Activated CD8-positive, alpha-beta memory T cell treated with anti-CD3 and anti-CD28 coated beads for 24 hours (primary cell): ENCODE measurements at regions not wholly inside any gene's neighbourhood (a gene's known extent, or its start where the extent isn't known, plus 50 kb on each side); places are given as distances from the start of the nearest gene placed in this dataset.
"Not testable (repeated sequence)": the region's sequence is repeated elsewhere in the genome, so short reads cannot be mapped to it uniquely, and the experiment has no call there.

ENCODE experiments used
- DNase-seq: peaks from one replicate; pipeline ENCODE4 v3.0.0-alpha.2; 2020

DNA sequence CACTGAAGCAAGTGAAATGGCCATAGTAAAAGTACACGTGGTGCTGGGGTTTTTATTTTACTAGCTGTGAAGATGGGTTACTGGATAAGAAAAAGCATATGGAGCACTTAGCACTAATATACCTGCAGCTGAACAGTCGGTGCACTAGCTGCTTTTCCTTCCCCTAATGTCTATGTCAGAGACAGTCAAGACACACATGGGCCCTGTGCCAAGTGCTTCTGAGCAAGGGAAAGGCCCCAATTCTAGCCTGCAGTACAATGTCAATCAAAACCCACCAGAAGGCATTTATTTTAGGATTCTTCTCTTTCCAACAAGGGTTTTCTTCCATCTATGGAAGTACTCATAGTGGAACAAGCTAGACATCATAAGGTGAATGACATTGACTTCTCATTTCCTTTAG is 716.7 kb downstream of the CCSER2 start:
- DNase-seq: no peak

DNA sequence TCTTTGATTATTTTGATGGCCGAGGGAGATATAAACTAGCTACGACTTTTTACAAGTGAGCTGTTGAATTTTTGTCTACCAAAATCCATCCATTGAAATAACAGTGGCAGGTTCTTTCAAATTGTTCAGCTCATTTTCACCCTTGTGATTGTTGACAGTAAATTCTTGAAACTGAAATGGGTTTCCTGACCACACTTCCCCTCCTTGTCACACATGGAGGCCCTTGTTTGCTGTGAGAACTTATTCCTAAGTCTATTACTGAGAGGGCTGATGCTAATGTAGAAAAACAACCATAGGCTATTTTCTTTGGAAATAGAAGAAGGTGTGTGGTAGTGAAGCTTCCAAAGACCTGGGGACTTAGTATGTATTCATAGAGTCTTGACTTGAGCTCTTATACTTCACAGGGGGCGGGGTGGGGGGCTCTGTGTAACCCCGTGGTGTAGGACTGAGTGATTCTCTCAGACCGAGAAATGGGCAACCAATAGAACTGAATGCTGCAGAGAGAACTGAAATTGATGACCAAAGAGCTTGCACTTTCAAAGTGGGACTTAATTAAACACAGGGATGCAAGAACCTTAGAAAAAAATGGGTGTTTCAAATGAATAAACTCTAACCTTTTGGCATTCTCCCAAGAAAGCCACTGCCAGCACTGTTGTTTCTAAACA is 718.9 kb downstream of the CCSER2 start:
- no peak for DNase-seq

DNA sequence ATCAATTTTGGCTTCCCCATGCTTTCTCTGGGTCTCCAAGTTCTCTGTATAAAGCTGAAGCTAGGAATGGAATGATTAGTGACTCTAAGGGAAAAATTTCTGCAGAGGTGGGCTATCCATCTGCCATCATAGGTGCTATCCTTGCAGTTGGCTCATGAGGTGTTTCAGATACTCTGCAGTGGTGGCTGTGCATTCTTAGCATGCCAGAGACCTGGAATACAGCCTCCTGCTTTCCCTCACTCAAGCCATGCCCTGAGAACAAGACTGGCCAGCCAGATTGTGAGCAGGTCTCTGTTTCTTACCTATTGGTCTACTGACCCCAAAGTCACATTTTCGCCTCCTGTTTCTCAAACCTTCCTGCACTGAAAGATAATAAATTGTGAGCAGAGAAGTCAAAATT is 719.6 kb downstream of the CCSER2 start:
- DNase-seq: no peak

DNA sequence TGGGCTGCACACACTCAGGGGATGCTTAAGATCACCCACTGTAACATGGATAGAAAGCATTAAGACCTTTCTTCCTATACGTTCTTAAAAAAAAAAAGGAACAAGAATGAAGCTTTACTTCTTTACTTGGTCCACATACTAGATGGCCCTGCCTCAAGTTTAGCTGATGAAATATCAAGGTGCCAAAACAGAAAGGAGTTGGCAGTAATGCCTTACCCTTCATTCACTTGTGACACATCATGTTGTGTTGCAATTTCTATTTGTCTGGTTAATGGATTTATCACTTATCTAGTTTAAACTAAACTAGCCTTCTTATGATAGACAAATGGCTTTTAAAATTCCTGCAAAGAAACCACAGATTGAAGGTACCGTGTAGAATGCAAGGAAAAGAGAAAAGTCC is 720.3 kb downstream of the CCSER2 start:
- DNase-seq: no peak

DNA sequence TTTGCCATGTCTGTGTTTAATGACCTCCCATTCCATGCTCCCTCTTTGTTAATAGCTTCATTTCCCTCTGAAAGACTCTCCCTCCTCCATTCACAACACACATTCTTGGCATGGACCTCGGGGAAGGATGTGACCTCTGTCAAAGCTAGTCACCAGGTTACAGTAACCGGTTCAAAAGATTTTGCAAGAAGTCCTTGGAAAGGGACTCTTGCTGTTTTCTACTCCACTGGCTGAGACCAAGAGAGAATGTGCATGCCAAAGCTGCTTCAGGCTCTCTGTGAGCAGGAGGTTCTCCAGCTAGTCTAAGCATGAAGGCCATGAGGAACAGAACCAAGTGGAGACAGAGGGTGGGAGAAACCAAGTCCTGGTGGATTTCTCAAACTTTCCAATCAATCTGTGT is 732.6 kb downstream of the CCSER2 start:
- no peak for DNase-seq

DNA sequence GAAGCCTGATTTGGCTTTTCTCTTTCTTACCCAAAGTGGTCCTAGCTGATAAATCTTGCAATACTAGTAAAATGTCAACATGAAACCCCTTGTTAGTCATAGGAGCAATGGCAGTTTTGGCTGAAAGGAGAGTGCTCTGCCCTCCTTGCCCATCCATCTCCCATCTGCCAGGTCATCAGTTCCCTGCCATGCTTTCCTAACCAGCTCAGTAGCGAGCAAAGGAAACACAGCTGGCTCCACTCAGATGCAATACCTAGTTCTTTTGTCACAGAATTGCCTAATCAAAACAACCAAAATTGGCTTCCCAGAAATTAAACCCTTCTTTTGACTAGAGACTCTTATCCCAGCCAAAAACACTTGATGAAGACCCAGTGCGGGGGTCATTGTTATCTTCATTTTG is 733.0 kb downstream of the CCSER2 start:
- no peak for DNase-seq

DNA sequence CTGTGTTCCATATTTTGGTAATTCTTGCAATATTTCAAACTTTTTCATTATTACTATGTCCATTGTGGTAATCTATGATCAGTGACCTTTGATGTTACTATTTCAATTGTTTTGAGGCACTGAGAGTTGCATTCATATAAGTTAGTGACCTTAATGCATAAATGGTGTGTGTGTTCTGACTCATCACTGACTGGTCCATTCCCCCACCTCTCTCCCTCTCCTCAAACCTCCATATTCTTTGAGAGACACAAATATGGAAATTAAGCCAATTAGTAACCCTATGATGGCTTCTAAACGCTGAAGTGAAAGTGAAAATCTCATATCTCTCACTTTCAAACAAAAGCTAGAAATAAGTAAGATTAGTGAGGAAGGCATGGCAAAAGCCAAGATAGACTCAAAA is 739.6 kb downstream of the CCSER2 start:
- DNase-seq: no peak

DNA sequence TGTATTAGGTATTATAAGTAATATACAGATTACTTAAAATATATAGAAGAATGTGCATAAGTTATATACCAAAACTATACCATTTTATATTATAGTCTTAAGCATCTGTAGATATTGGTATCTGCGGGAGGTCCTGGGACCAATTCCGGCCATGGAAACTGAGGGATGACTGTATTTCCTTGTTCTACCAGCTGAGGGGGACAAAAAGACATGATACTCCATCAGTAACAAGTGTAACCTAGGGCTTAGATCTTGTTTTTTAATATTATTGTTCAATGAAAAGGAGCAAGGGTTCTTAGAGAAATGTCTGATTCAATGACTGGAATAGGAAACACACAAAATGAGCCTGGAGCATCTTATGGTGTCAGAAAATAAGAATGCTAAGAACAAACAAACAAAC is 752.5 kb downstream of the CCSER2 start:
- DNase-seq: no peak

DNA sequence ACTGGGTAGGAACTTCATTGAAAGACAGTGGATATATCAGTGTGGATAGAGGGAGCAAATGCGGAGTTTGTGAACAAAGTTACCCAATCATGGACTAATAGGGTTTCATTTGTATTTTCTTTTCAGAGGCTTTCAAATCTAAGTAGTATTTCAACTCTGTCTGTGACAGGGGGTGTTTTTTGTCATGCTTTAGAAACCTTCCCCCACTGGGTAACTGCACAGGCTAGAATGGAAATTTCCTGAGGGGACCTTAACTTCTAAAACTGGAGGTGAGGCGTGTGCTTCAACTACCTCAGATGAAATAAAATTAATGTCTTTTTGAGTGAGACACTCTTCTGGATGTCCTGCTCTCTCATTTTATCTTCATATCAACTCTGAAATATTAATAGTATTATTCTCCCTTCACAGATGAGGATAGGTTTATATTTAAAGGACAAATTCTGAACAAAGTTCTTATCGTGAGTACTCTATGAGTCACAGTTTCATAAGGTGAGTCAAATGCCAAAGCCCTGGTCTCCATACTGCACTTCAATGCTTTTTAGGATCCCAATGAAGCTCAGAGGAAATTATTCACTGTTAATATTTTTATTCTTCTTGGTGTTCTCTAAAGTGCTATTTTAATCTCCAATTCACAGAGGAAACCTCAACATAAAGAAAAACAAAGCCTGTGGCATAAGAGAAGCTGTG is 770.6 kb downstream of the CCSER2 start:
- no peak for DNase-seq

DNA sequence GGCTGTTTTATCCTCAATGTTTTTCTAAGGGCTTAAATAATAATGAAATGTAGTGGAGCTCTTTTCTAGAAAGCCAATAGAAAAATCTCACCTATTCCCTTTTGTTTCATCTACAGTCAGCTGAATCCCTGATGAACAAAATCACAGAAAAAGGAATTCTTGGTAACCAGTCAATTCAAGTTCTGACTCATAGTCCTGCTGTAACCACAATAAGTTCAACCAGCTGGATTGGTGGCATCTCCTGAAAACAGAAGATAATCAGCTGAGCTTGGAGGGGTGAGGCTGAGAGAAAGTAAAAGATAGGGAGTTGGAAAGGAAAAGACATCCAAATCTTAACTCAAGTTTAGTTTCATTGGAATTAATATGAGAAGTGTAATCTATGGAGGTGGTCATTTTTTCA is 772.1 kb downstream of the CCSER2 start:
- DNase-seq: no peak

DNA sequence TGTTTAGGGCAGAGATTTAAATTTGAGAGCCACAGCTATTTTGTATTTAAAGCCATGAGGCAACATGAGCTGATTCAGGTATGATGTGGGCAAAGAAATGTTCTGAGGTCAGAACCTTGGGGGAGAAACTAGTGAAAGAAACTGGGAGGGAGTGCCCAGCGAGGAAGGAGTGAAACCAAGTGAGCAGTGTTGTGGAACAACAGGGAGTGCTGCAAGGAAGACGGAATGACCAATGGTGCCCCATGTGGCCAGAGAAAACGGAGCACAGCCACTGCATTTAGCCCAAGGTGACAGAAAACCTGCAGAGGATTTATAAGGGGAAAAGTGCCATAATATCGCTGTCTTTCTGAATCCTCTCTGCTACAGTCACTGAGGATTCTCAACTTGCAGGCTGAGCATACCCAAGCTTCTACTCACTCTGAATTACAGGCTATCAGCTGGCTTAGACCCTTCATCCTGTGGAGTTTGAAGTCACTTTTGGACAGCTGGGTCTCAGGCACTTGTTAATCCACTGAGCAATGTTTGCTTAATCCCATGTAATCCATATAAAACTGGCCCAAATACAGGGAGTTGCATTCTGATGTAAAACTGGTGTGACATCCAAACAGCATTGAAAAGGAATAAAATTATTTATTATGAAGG is 777.3 kb downstream of the CCSER2 start:
- DNase-seq: no peak

DNA sequence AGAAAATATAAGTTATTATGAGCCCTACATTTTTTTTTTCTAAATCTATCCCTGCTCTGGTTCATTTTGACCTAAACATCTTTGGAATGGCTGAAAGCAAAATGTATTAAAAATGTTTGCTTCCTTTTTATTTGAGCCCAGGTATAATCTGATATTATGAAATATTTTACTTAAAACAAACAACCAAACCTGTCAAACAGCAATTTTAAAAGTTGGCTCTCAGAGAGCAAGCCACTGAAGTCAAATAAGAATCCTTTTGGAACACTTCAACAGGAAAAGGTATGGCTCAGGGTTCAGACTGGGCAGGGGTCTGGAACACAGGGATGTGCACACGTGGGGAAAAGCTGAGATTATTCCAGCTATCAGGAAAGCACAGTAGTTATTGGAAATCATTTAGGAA is 782.9 kb downstream of the CCSER2 start:
- no peak for DNase-seq

DNA sequence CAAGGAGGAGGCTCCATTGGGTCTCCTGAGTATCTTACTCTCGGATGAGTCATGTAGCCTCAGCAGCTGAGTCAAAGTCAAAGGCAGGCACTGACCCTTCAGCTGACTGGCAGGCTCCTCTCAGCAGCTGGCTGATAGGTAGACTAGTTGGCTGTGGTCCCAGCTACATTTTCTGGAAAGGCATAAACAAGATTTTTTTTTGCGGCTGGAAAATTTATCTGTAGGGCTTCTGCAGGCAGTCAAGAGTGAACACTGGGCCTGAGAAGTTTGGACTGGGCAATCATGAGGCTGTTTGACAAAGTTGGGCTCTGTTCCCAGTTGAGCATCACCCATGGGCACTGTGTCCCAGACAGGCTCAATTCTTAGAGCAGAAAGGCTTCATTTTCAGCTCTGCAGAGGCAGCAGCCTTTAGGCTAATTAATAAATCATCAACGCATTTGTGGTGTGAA is 796.2 kb downstream of the CCSER2 start:
- no peak for DNase-seq

DNA sequence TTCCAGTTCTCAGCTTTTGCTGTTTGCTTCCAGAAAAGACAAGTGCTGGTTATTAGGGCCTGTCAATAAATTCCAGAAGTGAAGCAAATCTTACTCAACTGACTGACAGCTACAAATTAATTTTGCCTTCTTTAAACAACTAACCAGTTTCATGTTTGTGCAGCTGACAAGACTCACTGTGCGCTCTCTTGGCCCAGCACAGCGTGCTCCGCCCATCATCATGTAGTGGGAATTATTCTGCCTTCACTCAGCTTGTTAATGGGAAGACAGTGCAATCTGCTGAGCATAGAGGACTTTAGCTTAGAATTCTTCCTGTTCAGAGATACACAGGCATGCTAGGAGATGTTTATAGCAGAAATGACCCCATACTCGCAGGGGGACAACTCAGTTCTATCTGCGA is 808.9 kb downstream of the CCSER2 start:
- DNase-seq: no peak

DNA sequence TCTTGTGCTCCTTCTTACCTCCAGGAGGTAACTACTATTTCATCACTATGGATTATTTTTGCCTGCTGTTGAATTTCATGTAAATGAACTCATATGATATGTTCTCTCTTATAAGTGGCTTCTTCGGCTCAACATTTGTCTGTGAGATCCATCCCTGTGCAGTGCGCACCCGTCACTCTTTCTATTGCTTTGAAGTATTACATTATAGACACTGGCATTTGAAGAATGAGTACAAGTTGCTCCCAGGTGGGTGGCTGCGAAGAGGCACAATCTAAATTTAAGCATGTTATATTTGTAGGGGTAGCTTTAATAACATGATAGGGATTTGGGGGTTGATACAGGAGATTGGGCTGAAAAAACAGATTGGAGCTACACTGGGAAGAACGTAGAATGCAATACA is 809.7 kb downstream of the CCSER2 start:
- no peak for DNase-seq

DNA sequence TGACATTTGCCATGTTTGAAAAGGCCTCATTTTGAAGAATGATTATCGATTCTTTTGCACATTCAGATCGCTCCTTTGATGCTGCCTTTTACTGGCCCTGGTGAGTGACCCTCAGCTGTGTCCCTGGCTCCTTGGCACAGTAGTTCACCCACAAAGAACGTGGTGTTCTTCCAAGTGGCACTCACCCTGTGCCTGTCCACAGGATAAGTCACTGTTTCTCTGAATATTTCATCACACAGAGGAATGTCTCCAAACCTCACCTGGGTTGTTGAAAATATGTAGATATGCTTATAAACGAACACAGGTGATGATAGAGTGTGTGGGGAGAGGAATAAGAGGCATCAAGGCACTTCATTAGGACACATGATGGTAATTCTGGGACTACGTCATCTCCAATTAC is 810.7 kb downstream of the CCSER2 start:
- no peak for DNase-seq

DNA sequence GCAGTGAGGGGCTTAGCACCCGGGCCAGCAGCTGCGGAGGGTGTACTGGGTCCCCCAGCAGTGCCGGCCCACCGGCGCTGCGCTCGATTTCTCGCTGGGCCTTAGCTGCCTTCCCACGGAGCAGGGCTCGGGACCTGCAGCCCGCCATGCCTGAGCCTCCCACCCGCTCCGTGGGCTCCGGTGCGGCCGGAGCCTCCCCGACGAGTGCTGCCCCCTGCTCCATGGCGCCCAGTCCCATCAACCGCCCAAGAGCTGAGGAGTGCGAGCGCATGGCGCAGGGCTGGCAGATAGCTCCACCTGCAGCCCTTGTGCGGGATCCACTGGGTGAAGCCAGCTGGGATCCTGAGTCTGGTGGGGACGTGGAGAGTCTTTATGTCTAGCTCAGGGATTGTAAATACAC is 813.1 kb downstream of the CCSER2 start:
- DNase-seq: not testable (repeated sequence)

DNA sequence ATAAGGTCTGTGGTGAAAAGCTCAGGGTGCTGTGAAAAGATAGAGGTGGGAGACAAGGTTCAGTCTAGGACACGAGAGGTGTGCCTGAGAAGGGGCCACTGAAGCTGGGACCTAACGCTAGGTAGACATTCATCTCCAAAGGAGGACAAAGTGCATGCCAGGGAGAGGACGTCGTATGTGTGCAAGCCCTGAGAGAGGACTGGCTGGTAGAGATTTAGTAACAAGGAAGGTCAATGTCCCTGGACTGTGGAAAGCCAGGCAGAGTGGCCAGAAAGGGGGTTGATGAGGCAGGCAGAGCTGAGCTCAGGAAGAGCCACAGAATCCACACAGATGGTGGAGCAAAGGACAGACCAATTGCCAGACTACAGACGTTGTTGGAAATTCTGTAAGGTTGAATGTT is 817.6 kb downstream of the CCSER2 start:
- DNase-seq: no peak

DNA sequence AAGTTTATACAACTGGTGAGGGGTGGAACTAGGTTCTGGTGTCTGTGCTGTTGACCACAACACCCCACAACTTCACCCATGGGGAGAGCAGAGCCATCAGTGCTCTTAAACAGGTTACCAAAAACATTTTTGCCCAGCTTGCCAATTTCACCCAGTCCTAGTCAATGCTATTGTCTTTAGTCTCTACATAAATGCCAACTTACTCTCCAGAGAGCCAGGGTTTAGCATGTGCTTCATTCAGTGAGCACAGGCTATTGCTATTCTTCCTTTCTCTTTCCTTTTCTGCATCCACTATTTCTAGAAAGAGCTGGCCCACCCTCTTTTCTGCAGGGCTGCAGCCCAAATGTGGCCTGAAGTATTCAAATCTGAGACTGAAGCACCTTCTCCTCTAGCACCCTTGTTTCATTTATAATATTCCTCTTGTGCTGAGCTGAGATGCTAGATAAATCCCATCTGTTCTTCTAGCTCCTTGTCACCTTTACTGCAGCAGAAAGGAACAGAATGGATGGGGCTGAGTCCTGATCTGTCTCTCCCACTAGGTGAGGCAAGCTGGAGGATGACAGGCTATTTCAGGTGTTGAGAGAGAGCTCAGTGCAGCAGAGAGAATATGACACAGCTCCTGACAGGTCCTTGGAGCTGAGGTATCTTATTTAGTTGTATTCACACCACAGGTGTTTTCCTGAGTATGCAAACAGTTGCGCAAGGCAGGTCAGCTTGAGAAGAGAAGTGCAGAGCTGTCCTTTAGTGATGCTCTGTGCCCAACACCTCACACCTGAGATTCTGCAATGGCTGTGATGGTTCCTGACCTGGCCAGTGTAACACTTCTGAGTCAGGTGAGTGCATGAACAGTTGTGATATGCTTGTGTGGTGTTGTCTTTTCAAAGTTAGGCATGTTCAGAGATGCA is 819.2 kb downstream of the CCSER2 start:
- DNase-seq: no peak

DNA sequence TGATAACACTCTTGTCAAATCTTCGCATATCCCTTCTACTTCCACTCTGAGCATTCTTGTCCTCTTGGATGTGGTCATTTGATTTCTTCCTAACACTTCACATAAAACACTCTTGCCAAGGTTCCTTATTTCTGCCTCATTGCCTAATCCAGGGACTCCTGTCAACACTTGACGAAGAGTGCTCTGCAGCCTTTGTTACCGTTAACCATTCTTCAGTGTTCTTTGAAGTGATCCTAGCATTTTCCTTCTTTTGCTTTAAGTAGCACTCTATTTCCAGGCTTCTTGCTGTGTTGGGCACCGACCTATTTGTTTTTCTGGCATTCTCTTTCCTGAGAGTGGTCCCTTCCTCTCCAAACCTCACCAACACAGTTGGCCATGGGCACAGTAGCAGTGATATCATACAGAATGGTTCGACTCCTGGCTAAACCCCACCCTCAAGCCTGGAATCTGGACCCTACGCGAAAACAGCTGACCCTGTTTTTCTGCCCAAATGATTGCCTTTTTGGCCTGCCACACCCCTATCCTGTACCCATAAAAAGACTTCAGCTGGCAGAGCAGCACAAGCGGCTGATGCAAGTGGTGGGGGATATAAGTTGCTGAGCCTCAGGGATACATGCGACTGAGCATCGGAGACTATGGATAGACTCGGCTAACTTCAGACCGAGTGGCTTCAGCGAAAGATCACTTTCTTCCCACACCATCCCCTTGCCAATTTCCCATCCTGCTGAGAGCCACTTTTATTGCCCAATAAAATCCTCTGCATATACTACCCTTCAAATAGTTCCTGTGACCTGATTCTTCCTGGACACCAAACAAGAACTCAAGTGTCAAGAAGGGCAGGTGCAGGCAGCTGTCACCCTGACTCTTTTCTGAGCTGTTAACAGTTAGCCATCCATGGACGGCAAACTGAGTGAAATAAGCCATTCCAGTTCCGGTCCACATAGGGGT is 820.6 kb downstream of the CCSER2 start:
- DNase-seq: no peak

DNA sequence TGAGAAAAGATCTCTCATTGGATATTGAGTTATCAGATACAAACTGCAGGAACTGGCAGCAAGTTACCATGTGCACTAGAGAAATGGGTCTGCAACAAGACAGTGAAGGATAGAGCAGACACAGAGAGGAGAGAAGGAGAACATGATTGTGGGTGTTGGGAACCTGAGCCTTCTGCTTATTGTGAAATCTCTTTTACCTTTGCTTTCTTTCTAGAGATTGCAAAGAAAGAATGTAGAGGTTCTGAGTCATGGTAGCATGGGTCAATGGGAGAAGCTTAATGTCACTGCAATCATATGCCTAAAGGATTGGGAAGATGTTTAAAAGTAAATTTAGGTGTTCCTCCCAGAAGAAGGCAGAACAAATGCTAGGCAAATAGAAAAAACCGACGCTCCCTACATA is 821.4 kb downstream of the CCSER2 start:
- DNase-seq: no peak

DNA sequence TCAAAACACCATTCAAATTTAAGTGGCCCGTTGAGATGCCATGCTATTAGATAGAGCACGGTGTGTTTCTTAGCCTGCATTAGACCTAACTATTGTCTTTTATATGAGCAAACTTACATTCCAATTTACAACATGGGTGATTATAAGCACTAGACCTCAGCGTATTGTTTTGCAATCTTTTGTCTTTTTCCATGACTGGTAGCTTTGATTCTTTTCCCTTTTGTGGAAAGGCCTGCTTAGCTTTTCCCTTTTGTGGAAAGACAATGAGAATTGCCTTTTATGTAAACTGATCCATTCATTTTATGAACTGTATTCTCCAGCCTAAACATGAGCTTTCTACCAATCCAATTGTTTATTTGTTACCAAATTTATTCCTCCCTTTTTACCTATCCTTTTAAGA is 823.1 kb downstream of the CCSER2 start:
- no peak for DNase-seq
